WERI-Rb-1 (cell line): ENCODE measurements at regions not wholly inside any gene's neighbourhood (a gene's known extent, or its start where the extent isn't known, plus 50 kb on each side); places are given as distances from the start of the nearest gene placed in this dataset.
"Not testable (repeated sequence)": the region's sequence is repeated elsewhere in the genome, so short reads cannot be mapped to it uniquely, and the experiment has no call there.

ENCODE experiments used
- DNase-seq: peaks from one replicate; pipeline ENCODE4 v3.0.0-alpha.2; 2020
- H3K27ac ChIP-seq: fragments of 250-450 bp; sonication (Bioruptor Pico); 2 replicates; pipeline ENCODE4 v1.5.1; 2020; ENCODE audit warnings: mild to moderate bottlenecking, moderate library complexity
- H3K27me3 ChIP-seq: fragments of 250-450 bp; sonication (Bioruptor Pico); 2 replicates; pipeline ENCODE4 v1.5.1; 2021; ENCODE audit warnings: mild to moderate bottlenecking, low read depth, moderate library complexity; ENCODE audit not compliant: insufficient read depth, severe bottlenecking
- H3K36me3 ChIP-seq: fragments of 250-450 bp; sonication (Bioruptor Pico); 2 replicates; pipeline ENCODE4 v1.5.1; 2020; ENCODE audit warnings: mild to moderate bottlenecking, moderate library complexity
- H3K4me3 ChIP-seq: 2 replicates; pipeline ENCODE4 v1.5.1; 2011; ENCODE audit warnings: low read depth, mild to moderate bottlenecking, control low read depth, low read length
- H3K9me3 ChIP-seq: fragments of 250-450 bp; sonication (Bioruptor Pico); 2 replicates; pipeline ENCODE4 v1.5.1; 2021; ENCODE audit warnings: mild to moderate bottlenecking, moderate library complexity; ENCODE audit not compliant: severe bottlenecking
- TF ChIP-seq, protein P1 (sequence below): IDR thresholded peaks from 2 replicates; pipeline ENCODE4 v1.5.1; 2011; ENCODE audit warnings: low read depth, mild to moderate bottlenecking, control low read depth, inconsistent platforms, low read length

DNA sequence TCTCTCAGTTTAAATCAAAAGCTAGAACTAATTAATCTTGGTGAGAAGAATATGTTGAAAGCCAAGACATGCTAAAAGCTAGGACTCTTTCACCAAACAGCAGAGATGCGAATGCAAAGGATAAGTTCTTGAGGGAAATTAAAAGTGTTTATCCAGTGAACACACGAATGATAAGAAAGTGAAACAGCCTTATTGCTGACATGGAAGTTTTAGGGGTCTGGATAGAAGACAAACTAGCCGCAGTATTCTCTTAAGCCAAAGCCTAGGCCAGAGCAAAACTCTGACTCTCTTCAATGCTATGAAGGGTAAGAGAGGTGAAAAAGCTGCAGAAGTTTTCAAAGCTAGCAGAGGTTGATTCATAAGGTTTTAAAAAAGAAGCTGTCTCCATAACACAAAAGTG is 103.0 kb downstream of the UFM1 start:
- Histone ChIP-seq H3K4me3 (no peak overlapping the region), H3K27ac (no peak overlapping the region), H3K9me3 (no peaks in the 10 kb centered on the region), H3K27me3 (no peaks in the 10 kb centered on the region), H3K36me3 (no peaks in the 10 kb centered on the region)
- TF ChIP-seq, protein P1, sequence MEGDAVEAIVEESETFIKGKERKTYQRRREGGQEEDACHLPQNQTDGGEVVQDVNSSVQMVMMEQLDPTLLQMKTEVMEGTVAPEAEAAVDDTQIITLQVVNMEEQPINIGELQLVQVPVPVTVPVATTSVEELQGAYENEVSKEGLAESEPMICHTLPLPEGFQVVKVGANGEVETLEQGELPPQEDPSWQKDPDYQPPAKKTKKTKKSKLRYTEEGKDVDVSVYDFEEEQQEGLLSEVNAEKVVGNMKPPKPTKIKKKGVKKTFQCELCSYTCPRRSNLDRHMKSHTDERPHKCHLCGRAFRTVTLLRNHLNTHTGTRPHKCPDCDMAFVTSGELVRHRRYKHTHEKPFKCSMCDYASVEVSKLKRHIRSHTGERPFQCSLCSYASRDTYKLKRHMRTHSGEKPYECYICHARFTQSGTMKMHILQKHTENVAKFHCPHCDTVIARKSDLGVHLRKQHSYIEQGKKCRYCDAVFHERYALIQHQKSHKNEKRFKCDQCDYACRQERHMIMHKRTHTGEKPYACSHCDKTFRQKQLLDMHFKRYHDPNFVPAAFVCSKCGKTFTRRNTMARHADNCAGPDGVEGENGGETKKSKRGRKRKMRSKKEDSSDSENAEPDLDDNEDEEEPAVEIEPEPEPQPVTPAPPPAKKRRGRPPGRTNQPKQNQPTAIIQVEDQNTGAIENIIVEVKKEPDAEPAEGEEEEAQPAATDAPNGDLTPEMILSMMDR: no peak
- DNase-seq: no peak

DNA sequence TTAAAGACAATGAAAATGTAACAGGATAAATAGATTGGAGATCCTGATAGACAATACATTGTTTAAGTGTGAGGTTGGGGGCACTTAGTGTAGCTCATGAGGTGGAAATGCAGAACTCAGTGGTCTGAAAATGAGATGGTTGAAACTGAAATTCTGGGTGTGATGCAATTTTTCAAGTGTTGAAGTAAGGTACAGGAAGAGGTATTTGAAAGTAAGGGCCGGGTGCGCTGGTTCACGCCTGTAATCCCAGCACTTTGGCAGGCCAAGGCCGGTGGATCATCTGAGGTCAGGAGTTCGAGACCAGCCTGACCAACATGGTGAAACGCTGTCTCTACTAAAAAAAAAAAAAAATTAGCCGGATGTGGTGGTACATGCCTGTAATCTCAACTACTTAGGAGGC is 113.0 kb downstream of the UFM1 start:
- Histone ChIP-seq H3K4me3 (no peak overlapping the region), H3K9me3 (no peaks in the 10 kb centered on the region), H3K27me3 (no peaks in the 10 kb centered on the region), H3K36me3 (no peaks in the 10 kb centered on the region), H3K27ac (no peak overlapping the region)
- DNase-seq: no peak
- TF ChIP-seq, protein P1: no peak

DNA sequence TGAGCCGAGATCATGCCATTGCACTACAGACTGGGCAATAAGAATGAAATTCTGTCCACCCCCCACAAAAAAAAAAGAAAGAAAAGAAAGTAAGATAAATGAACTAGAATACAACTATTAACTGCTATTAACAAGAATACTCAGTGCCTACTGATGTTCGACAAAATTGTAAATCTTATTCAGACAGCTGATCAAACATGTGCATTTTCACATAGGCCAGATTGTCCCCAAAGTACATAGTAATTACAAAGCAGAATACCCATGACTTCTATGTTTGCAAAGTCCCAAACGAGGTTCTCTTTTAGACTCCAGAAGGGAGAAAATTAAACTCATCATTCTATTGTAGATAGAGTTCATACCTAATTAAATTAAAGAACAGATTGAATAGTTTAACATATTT is 113.4 kb downstream of the UFM1 start:
- TF ChIP-seq, protein P1: no peak
- H3K4me3 ChIP-seq: no peak overlapping the region
- H3K27me3 ChIP-seq: no peaks in the 10 kb centered on the region
- no peak overlapping the region for H3K27ac ChIP-seq
- no peaks in the 10 kb centered on the region for H3K9me3 ChIP-seq
- H3K36me3 ChIP-seq: no peaks in the 10 kb centered on the region
- DNase-seq: no peak

DNA sequence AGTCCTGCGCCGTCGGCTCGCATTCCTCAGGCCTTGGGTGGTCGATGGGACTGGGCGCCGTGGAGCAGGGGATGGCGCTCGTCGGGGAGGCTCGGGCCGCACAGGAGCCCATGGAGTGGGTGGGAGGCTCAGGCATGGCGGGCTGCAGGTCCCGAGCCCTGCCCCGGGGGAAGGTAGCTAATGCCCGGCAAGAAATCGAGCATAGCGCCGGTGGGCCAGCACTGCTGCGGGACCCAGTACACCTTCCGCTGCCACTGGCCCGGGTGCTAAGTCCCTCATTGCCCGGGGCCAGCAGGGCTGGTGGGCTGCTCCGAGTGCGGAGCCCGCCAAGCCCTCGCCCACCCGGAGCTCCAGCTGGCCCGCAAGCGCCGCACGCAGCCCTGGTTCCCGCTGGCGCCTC is 122.8 kb downstream of the UFM1 start:
- not testable (repeated sequence) for H3K27ac ChIP-seq, H3K4me3 ChIP-seq, H3K27me3 ChIP-seq, DNase-seq, H3K36me3 ChIP-seq, H3K9me3 ChIP-seq

DNA sequence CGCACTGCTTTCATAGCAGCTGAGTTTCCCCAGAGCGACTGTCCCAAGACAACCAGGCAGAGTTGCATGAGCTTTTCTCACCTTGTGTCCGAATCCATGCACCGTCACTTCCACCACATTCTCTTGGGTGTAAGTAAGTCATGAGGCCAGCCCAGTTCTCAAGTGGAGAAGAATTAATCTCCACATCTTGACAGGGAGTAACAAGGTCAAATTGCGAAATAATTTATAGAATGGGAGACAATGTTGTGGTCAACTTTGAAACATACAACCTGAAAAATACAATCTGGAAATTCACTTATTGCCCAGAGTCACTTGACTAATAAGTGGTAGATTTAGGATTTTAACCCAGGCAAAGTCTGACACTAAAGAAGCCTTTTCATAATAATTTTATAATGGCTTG is 123.7 kb downstream of the UFM1 start:
- no peak for DNase-seq
- no peak overlapping the region for H3K4me3 ChIP-seq
- no peaks in the 10 kb centered on the region for H3K36me3 ChIP-seq
- TF ChIP-seq, protein P1: no peak
- no peak overlapping the region for H3K27ac ChIP-seq
- H3K9me3 ChIP-seq: no peaks in the 10 kb centered on the region
- no peaks in the 10 kb centered on the region for H3K27me3 ChIP-seq

DNA sequence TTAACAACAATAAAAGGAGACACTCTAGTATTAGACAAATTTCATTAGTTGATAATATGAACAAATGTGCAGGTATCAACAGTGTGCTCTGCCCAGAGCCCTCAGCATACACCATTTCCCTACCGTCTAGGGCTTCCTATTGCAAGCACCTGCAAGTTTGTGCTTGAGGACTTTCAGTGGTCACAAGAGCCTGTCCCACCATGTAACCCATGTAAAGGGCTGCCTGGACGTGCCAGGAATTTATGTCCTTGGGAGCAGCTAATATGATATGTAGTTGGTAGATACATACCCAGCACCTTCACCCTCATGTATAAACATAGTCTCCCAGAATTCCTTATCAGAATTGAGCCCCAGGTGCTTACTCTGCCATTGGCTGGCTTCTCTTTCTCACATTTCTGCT is 128.0 kb downstream of the UFM1 start:
- TF ChIP-seq, protein P1: no peak
- no peak for DNase-seq
- Histone ChIP-seq H3K9me3 (no peaks in the 10 kb centered on the region), H3K27ac (no peak overlapping the region), H3K4me3 (no peak overlapping the region), H3K27me3 (no peaks in the 10 kb centered on the region), H3K36me3 (no peaks in the 10 kb centered on the region)

DNA sequence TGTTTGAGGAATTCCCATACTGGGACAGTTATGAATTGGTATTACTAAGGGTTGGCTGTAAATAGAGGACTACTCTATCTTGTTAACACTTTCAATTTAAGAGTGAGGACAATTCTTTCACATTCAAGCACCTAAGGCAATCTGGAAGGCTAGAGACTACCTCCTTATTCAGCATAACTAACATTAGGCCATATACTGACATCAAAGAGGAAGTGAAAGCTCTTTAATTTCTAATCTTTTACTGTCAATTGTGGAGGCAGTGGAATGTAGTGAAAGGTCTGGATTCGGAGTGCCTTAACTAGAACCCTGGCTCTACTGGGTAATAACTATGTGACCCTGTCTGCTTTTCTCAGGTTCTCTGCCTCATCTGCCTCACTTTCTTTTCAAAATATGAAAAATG is 134.0 kb downstream of the UFM1 start:
- Histone ChIP-seq H3K27ac (no peak overlapping the region), H3K27me3 (no peaks in the 10 kb centered on the region), H3K9me3 (no peaks in the 10 kb centered on the region), H3K36me3 (no peaks in the 10 kb centered on the region), H3K4me3 (no peak overlapping the region)
- TF ChIP-seq, protein P1: no peak
- no peak for DNase-seq
